ENCODE measurements at regions not wholly inside any gene's neighbourhood (a gene's known extent, or its start where the extent isn't known, plus 50 kb on each side); places are given as distances from the start of the nearest gene placed in this dataset.

GRCh38 chr5:128636361-128636760 lies 98.3 kb upstream of the FBN2 start:
- Histone ChIP-seq H3K27ac (ENCODE audit: control insufficient read depth, insufficient read depth, low read length) (no peak overlapping the region), H3K4me3 (ENCODE audit: control insufficient read depth in 2 of 3, extremely low read depth in 1 of 3, insufficient read depth in 2 of 3, low read depth in 1 of 3, low read length in 3 of 3) (no peak overlapping the region), H3K36me3 (ENCODE audit: control insufficient read depth in 2 of 2, extremely low read depth in 1 of 2, insufficient read depth in 2 of 2, low read length in 2 of 2) (no peaks in the 10 kb centered on the region), H4K20me1 (ENCODE audit: control insufficient read depth, extremely low read depth, insufficient read depth, low read length) (no peaks in the 10 kb centered on the region), H3K9me1 (ENCODE audit: control insufficient read depth, extremely low read depth, insufficient read depth, low read length) (no peaks in the 10 kb centered on the region), H3K4me2 (ENCODE audit: control insufficient read depth, extremely low read depth, insufficient read depth, low read depth, low read length) (no peak overlapping the region), H3K9me3 (ENCODE audit: control insufficient read depth, low read depth, low read length) (no peaks in the 10 kb centered on the region), H3K4me1 (ENCODE audit: control insufficient read depth, extremely low read depth, insufficient read depth, low read length) (peaks cover 11% of the 10 kb centered on the region), H3K27me3 (ENCODE audit: control insufficient read depth, extremely low read depth, insufficient read depth, low read length) (no peaks in the 10 kb centered on the region), H3K9ac (ENCODE audit: control insufficient read depth, extremely low read depth, insufficient read depth, low read length) (no peak overlapping the region), H2AFZ (ENCODE audit: control insufficient read depth, low read length) (no peak overlapping the region), H3K79me2 (ENCODE audit: control insufficient read depth, insufficient read depth, low read length) (no peaks in the 10 kb centered on the region)
- FAIRE-seq (no peak), DNase-seq (ENCODE audit: low read depth, low spot score) (no peak)
- no peak for TF ChIP-seq CTCF (optimal IDR thresholded peaks at IDR 0.05 in 1 of 3, IDR thresholded peaks at IDR 0.05 in 1 of 3, conservative IDR thresholded peaks at IDR 0.05 in 1 of 3; ENCODE audit: extremely low read depth in 1 of 3, insufficient read depth in 2 of 3, low read length in 3 of 3)
- no peak for TF ChIP-seq EZH2 (IDR thresholded peaks at IDR 0.05; ENCODE audit: low read length)
- dilution Hi-C loops (cut with MboI; ENCODE audit: extremely low pct_ligation_motif_present, low sequenced_read_pairs): no loop called here

GRCh38 chr5:128637031-128637430 lies 99.0 kb upstream of the FBN2 start:
- Histone ChIP-seq H3K27ac (ENCODE audit: control insufficient read depth, insufficient read depth, low read length) (no peak overlapping the region), H3K79me2 (ENCODE audit: control insufficient read depth, insufficient read depth, low read length) (no peaks in the 10 kb centered on the region), H3K9me3 (ENCODE audit: control insufficient read depth, low read depth, low read length) (no peaks in the 10 kb centered on the region), H3K27me3 (ENCODE audit: control insufficient read depth, extremely low read depth, insufficient read depth, low read length) (no peaks in the 10 kb centered on the region), H3K4me3 (ENCODE audit: control insufficient read depth in 2 of 3, extremely low read depth in 1 of 3, insufficient read depth in 2 of 3, low read depth in 1 of 3, low read length in 3 of 3) (no peak overlapping the region), H3K4me2 (ENCODE audit: control insufficient read depth, extremely low read depth, insufficient read depth, low read depth, low read length) (no peak overlapping the region), H3K36me3 (ENCODE audit: control insufficient read depth in 2 of 2, extremely low read depth in 1 of 2, insufficient read depth in 2 of 2, low read length in 2 of 2) (no peaks in the 10 kb centered on the region), H3K9me1 (ENCODE audit: control insufficient read depth, extremely low read depth, insufficient read depth, low read length) (no peaks in the 10 kb centered on the region), H2AFZ (ENCODE audit: control insufficient read depth, low read length) (no peak overlapping the region), H3K9ac (ENCODE audit: control insufficient read depth, extremely low read depth, insufficient read depth, low read length) (no peak overlapping the region), H3K4me1 (ENCODE audit: control insufficient read depth, extremely low read depth, insufficient read depth, low read length) (peaks cover 5% of the 10 kb centered on the region), H4K20me1 (ENCODE audit: control insufficient read depth, extremely low read depth, insufficient read depth, low read length) (no peaks in the 10 kb centered on the region)
- no peak for DNase-seq (ENCODE audit: low read depth, low spot score)
- no peak for FAIRE-seq
- dilution Hi-C loops (cut with MboI; ENCODE audit: extremely low pct_ligation_motif_present, low sequenced_read_pairs): no loop called here
- TF ChIP-seq CTCF (optimal IDR thresholded peaks at IDR 0.05 in 1 of 3, IDR thresholded peaks at IDR 0.05 in 1 of 3, conservative IDR thresholded peaks at IDR 0.05 in 1 of 3; ENCODE audit: extremely low read depth in 1 of 3, insufficient read depth in 2 of 3, low read length in 3 of 3) (no peak), EZH2 (IDR thresholded peaks at IDR 0.05; ENCODE audit: low read length) (no peak)
